ENCODE measurements at regions not wholly inside any gene's neighbourhood (a gene's known extent, or its start where the extent isn't known, plus 50 kb on each side); places are given as distances from the start of the nearest gene placed in this dataset.

GRCh38 chr2:242054881-242055801 lies 185.6 kb downstream of the RTP5 start:
- TF ChIP-seq POLR2AphosphoS5 (IDR thresholded peaks at IDR 0.05; ENCODE audit: borderline replicate concordance, low read depth, low read length), result no peak
- TF ChIP-seq EZH2 (IDR thresholded peaks at IDR 0.05), result no peak
- no peak for TF ChIP-seq FOXP2 (optimal IDR thresholded peaks at IDR 0.05; ENCODE audit: control extremely low read depth, extremely low read length, insufficient read depth)
